ENCODE measurements at regions not wholly inside any gene's neighbourhood (a gene's known extent, or its start where the extent isn't known, plus 50 kb on each side); places are given as distances from the start of the nearest gene placed in this dataset.

- TF ChIP-seq RARB (CRISPR knock-in tag; IDR thresholded peaks at IDR 0.05) (no peak), TCF4 (CRISPR knock-in tag; IDR thresholded peaks at IDR 0.05; ENCODE audit: borderline replicate concordance) (peak; percentile 94), OSR1 (CRISPR knock-in tag; IDR thresholded peaks at IDR 0.05) (no peak), BACH2 (CRISPR knock-in tag; IDR thresholded peaks at IDR 0.05; ENCODE audit: borderline replicate concordance) (no peak), ARNTL (CRISPR knock-in tag; IDR thresholded peaks at IDR 0.05; ENCODE audit: borderline replicate concordance, low read depth) (no peak), PPARA (CRISPR knock-in tag; IDR thresholded peaks at IDR 0.05; ENCODE audit: borderline replicate concordance) (no peak), PATZ1 (CRISPR knock-in tag; IDR thresholded peaks at IDR 0.05; ENCODE audit: borderline replicate concordance) (no peak), GLIS3 (CRISPR knock-in tag; IDR thresholded peaks at IDR 0.05) (no peak), CREB5 (CRISPR knock-in tag; IDR thresholded peaks at IDR 0.05; ENCODE audit: low read depth) (no peak)
These were observed 138.8 kb upstream of the UBASH3B start for GRCh38 chr11:122516686-122517085.

Data from SK-N-SH treated with all-trans-retinoic acid at 6 μM for 48 hours (cell line).